MCF 10A (cell line): ENCODE measurements at regions not wholly inside any gene's neighbourhood (a gene's known extent, or its start where the extent isn't known, plus 50 kb on each side); places are given as distances from the start of the nearest gene placed in this dataset.
"Not testable (repeated sequence)": the region's sequence is repeated elsewhere in the genome, so short reads cannot be mapped to it uniquely, and the experiment has no call there.

Source experiments
- BruUV-seq: library from RNA; stranded (reverse); fragments of 400-500 nt; replicated peaks from 2 replicates; lab custom pipeline; 2021; lab: Mats Ljungman, UMichigan
- CTCF ChIA-PET: fragments of 300-600 bp; sonication (Branson Sonifier 250); formaldehyde crosslinking; extraction: SDS; loops from one replicate; lab custom pipeline; 2021; ENCODE audit warnings: antibody characterized with exemption, inconsistent platforms; lab: Yijun Ruan, JAX
- POLR2A ChIA-PET: fragments of 300-600, 350-650 bp; sonication (Branson Sonifier 250); formaldehyde crosslinking; extraction: SDS; loops from one replicate; lab custom pipeline; 2020; ENCODE audit warnings: antibody characterized with exemption, inconsistent platforms; lab: Yijun Ruan, JAX
- DNase-seq: peaks from one replicate; pipeline ENCODE4 v3.0.0-alpha.2; 2018; ENCODE audit not compliant: unreplicated experiment
- H3K27ac Mint-ChIP-seq: one replicate; pipeline ENCODE4 v1.8.0; 2022; ENCODE audit warnings: mild to moderate bottlenecking, low read depth, mixed read lengths; ENCODE audit not compliant: unreplicated experiment
- H3K27me3 Mint-ChIP-seq: one replicate; pipeline ENCODE4 v1.8.0; 2022; ENCODE audit warnings: mixed read lengths; ENCODE audit not compliant: insufficient read depth, unreplicated experiment
- H3K36me3 Mint-ChIP-seq: one replicate; pipeline ENCODE4 v1.8.0; 2022; ENCODE audit warnings: mild to moderate bottlenecking, moderate library complexity, mixed read lengths; ENCODE audit not compliant: insufficient read depth, unreplicated experiment
- H3K4me1 Mint-ChIP-seq: one replicate; pipeline ENCODE4 v1.8.0; 2022; ENCODE audit warnings: mixed read lengths; ENCODE audit not compliant: insufficient read depth, unreplicated experiment
- H3K4me3 Mint-ChIP-seq: one replicate; pipeline ENCODE4 v1.8.0; 2022; ENCODE audit warnings: mild to moderate bottlenecking, moderate library complexity, mixed read lengths; ENCODE audit not compliant: unreplicated experiment
- H3K9me3 Mint-ChIP-seq: one replicate; pipeline ENCODE4 v1.8.0; 2022; ENCODE audit warnings: mixed read lengths; ENCODE audit not compliant: unreplicated experiment
- intact Hi-C: fragments of 100-400 bp; cut with micrococcal nuclease; formaldehyde crosslinking; loops from 2 replicates; pipeline ENCODE4 v1.14.1; 2022
- TF ChIP-seq, protein P1 (sequence below): fragments of 200-600 bp; IDR thresholded peaks from one replicate; pipeline ENCODE4 v1.8.0; 2022; ENCODE audit warnings: antibody characterized with exemption, mild to moderate bottlenecking; ENCODE audit not compliant: unreplicated experiment

GRCh38 chr7:82600531-82600930, 157.0 kb upstream of the CACNA2D1 start:
- Mint-ChIP-seq H3K36me3 (no peaks in the 10 kb centered on the region), H3K27ac (no peak overlapping the region), H3K4me3 (no peak overlapping the region), H3K9me3 (no peaks in the 10 kb centered on the region), H3K27me3 (peaks cover 55% of the 10 kb centered on the region), H3K4me1 (no peaks in the 10 kb centered on the region)
- ChIA-PET CTCF (interaction anchor here (0.6 to 0.9 kb wide), 2 partner anchors 38 to 643 kb away, joined by 3 read pairs; no protein-coding TSS in a partner anchor), POLR2A (no interaction called here)
- intact Hi-C loops: loop anchor here (10.0 kb wide), 2 partner anchors 366 to 1116 kb away; no protein-coding TSS in a partner anchor
- no TSS peak for BruUV-seq
- DNase-seq: no peak
- TF ChIP-seq, protein P1, sequence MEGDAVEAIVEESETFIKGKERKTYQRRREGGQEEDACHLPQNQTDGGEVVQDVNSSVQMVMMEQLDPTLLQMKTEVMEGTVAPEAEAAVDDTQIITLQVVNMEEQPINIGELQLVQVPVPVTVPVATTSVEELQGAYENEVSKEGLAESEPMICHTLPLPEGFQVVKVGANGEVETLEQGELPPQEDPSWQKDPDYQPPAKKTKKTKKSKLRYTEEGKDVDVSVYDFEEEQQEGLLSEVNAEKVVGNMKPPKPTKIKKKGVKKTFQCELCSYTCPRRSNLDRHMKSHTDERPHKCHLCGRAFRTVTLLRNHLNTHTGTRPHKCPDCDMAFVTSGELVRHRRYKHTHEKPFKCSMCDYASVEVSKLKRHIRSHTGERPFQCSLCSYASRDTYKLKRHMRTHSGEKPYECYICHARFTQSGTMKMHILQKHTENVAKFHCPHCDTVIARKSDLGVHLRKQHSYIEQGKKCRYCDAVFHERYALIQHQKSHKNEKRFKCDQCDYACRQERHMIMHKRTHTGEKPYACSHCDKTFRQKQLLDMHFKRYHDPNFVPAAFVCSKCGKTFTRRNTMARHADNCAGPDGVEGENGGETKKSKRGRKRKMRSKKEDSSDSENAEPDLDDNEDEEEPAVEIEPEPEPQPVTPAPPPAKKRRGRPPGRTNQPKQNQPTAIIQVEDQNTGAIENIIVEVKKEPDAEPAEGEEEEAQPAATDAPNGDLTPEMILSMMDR: no peak

DNA sequence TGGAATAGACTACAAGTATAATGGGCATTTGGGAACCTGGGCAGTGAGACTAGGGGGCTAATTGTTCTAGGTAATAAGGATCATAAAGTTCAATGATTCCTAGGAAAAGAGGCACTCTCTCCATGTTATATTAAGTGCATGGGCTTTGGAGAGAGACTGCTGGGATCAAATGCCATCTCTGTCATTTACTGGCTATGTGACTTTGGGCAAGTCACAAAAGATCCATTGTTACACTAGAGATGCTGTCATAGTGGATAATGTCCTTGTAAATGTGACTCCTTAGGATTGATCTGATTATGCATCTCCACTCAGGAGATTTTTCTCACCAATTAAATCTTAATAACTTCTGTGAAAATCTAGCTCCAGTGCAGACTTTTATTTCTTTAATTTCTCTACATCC, 156.3 kb upstream of the CACNA2D1 start:
- TF ChIP-seq, protein P1: no peak
- H3K4me3 Mint-ChIP-seq: no peak overlapping the region
- H3K9me3 Mint-ChIP-seq: no peaks in the 10 kb centered on the region
- no TSS peak for BruUV-seq
- DNase-seq: no peak
- no peaks in the 10 kb centered on the region for H3K36me3 Mint-ChIP-seq
- CTCF ChIA-PET: interaction anchor here (0.6 kb wide), 1 partner anchor 642 kb away, joined by 3 read pairs; no protein-coding TSS in a partner anchor
- no peak overlapping the region for H3K27ac Mint-ChIP-seq
- H3K27me3 Mint-ChIP-seq: peaks cover 55% of the 10 kb centered on the region
- POLR2A ChIA-PET: no interaction called here
- intact Hi-C loops: loop anchor here (10.0 kb wide), 2 partner anchors 365 to 1115 kb away; no protein-coding TSS in a partner anchor
- no peaks in the 10 kb centered on the region for H3K4me1 Mint-ChIP-seq

GRCh38 chr7:82598958-82599357, 155.4 kb upstream of the CACNA2D1 start:
- Mint-ChIP-seq H3K9me3 (no peaks in the 10 kb centered on the region), H3K4me1 (no peaks in the 10 kb centered on the region), H3K27ac (no peak overlapping the region), H3K4me3 (no peak overlapping the region), H3K36me3 (no peaks in the 10 kb centered on the region), H3K27me3 (peaks cover 55% of the 10 kb centered on the region)
- TF ChIP-seq, protein P1: no peak
- DNase-seq: no peak
- intact Hi-C loops: no loop called here
- no TSS peak for BruUV-seq
- POLR2A ChIA-PET: no interaction called here
- CTCF ChIA-PET: no interaction called here

DNA sequence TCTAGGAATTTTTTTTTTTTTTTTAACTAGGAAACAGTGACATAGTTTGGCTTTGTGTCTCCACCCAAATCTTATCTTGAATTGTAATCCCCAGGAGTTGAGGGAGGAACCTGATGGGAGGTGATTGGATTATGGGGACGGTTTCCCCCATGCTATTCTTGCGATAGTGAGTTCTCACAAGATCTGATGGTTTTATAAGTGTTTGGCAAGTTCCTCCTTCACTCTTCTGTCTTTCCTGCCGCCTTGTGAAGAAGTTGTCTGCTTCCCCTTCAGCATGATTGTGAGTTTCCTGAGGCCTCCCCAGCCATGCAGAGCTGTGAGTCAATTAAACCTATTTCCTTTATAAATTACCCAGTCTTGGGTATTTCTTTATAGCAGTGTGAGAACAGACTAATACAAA, 152.2 kb upstream of the CACNA2D1 start:
- H3K4me1 Mint-ChIP-seq, H3K36me3 Mint-ChIP-seq, H3K4me3 Mint-ChIP-seq, intact Hi-C loops, DNase-seq, BruUV-seq, H3K27ac Mint-ChIP-seq, H3K9me3 Mint-ChIP-seq, POLR2A ChIA-PET: not testable (repeated sequence)
- H3K27me3 Mint-ChIP-seq: peaks cover 61% of the 10 kb centered on the region
- CTCF ChIA-PET: interaction anchor here (0.7 kb wide), 1 partner anchor 34 kb away, joined by 3 read pairs; no protein-coding TSS in a partner anchor
